Neuronal stem cell (in vitro differentiated cells): ENCODE measurements at regions not wholly inside any gene's neighbourhood (a gene's known extent, or its start where the extent isn't known, plus 50 kb on each side); places are given as distances from the start of the nearest gene placed in this dataset.
"Not testable (repeated sequence)": the region's sequence is repeated elsewhere in the genome, so short reads cannot be mapped to it uniquely, and the experiment has no call there.

Source experiments
- DNase-seq: peaks from one replicate; pipeline ENCODE4 v3.0.0-alpha.2; 2013; ENCODE audit warnings: low spot score
- H2AFZ ChIP-seq: one replicate; pipeline ENCODE4 v1.6.1; 2013; ENCODE audit warnings: mild to moderate bottlenecking, low read length, inconsistent platforms
- H2AK5ac ChIP-seq: 2 replicates; pipeline ENCODE4 v1.6.1; 2013; ENCODE audit warnings: low read depth, mild to moderate bottlenecking, inconsistent platforms, low read length, moderate library complexity, mixed read lengths
- H2BK120ac ChIP-seq: 2 replicates; pipeline ENCODE4 v1.6.1; 2013; ENCODE audit warnings: low read depth, mild to moderate bottlenecking, inconsistent platforms, low read length, moderate library complexity, mixed read lengths
- H2BK12ac ChIP-seq: one replicate; pipeline ENCODE4 v1.6.1; 2013; ENCODE audit warnings: low read length, inconsistent platforms
- H2BK15ac ChIP-seq: 2 replicates; pipeline ENCODE4 v1.6.1; 2013; ENCODE audit warnings: mild to moderate bottlenecking, low read length, inconsistent platforms, mixed read lengths
- H2BK5ac ChIP-seq: one replicate; pipeline ENCODE4 v1.6.1; 2013; ENCODE audit warnings: inconsistent platforms, mild to moderate bottlenecking, low read length, moderate library complexity
- H3K14ac ChIP-seq: one replicate; pipeline ENCODE4 v1.6.1; 2013; ENCODE audit warnings: low read length, inconsistent platforms
- H3K18ac ChIP-seq: 2 replicates; pipeline ENCODE4 v1.6.1; 2013; ENCODE audit warnings: low read length, inconsistent platforms
- H3K23ac ChIP-seq: 2 replicates; pipeline ENCODE4 v1.6.1; 2013; ENCODE audit warnings: low read depth, mild to moderate bottlenecking, mixed read lengths, low read length, inconsistent platforms; ENCODE audit not compliant: poor library complexity
- H3K27ac ChIP-seq: replicated peaks from 3 replicates; pipeline ENCODE4 v1.5.1; 2013; ENCODE audit warnings: low read length, inconsistent platforms
- H3K27me3 ChIP-seq, 3 experiments: 2 replicates each; pipeline ENCODE4 v1.6.1; 2013; ENCODE audit warnings: low read length in 3 of 3, mild to moderate bottlenecking in 2 of 3, inconsistent platforms in 1 of 3, low read depth in 1 of 3, mixed read lengths in 1 of 3, moderate library complexity in 1 of 3; ENCODE audit not compliant: control insufficient read depth in 3 of 3, insufficient read depth in 3 of 3
- H3K36me3 ChIP-seq, 2 donors: replicated peaks in 1 of 2; 2 replicates each; pipeline ENCODE4 v1.6.1; 2013; ENCODE audit warnings: low read length in 2 of 2; ENCODE audit not compliant: control insufficient read depth in 2 of 2, insufficient read depth in 2 of 2
- H3K4ac ChIP-seq: 2 replicates; pipeline ENCODE4 v1.6.1; 2013; ENCODE audit warnings: inconsistent platforms, mild to moderate bottlenecking, low read length, moderate library complexity
- H3K4me1 ChIP-seq, 2 donors: 1 replicate in 1 of 2; 2 replicates in 1 of 2; pipeline ENCODE4 v1.6.1; 2013; ENCODE audit warnings: low read length in 2 of 2, low read depth in 1 of 2; ENCODE audit not compliant: control insufficient read depth in 2 of 2, insufficient read depth in 1 of 2
- H3K4me2 ChIP-seq: one replicate; pipeline ENCODE4 v1.6.1; 2013; ENCODE audit warnings: mild to moderate bottlenecking, low read length, inconsistent platforms; ENCODE audit not compliant: insufficient read depth, poor library complexity, severe bottlenecking
- H3K4me3 ChIP-seq, 2 donors: 2 replicates each; pipeline ENCODE4 v1.5.1; 2013; ENCODE audit warnings: low read length in 2 of 2, mild to moderate bottlenecking in 2 of 2, inconsistent platforms in 1 of 2, moderate library complexity in 1 of 2
- H3K79me1 ChIP-seq: one replicate; pipeline ENCODE4 v1.6.1; 2013; ENCODE audit warnings: low read depth, mild to moderate bottlenecking, inconsistent platforms, low read length, moderate library complexity
- H3K9ac ChIP-seq: one replicate; pipeline ENCODE4 v1.6.1; 2013; ENCODE audit warnings: mild to moderate bottlenecking, low read depth, low read length, inconsistent platforms; ENCODE audit not compliant: poor library complexity
- H3K9me3 ChIP-seq, 2 donors: replicated peaks in 1 of 2; 2 replicates each; pipeline versions ENCODE3 to v1.6.1; 2013; ENCODE audit warnings: low read length in 2 of 2, mild to moderate bottlenecking in 2 of 2, inconsistent platforms in 1 of 2, low read depth in 1 of 2, mixed read lengths in 1 of 2, moderate library complexity in 1 of 2; ENCODE audit not compliant: control insufficient read depth in 2 of 2, insufficient read depth in 1 of 2
- H4K8ac ChIP-seq: one replicate; pipeline ENCODE4 v1.6.1; 2013; ENCODE audit warnings: low read depth, mild to moderate bottlenecking, inconsistent platforms, low read length, moderate library complexity
- H4K91ac ChIP-seq: one replicate; pipeline ENCODE4 v1.6.1; 2013; ENCODE audit warnings: low read length, low read depth, mild to moderate bottlenecking, inconsistent platforms; ENCODE audit not compliant: poor library complexity
- WGBS, 2 donors: extraction: QIAGEN DNeasy Blood & Tissue Kit; methylation state at CpG; one replicate each; pipeline ENCODE4 v1.1.7; 2013; ENCODE audit warnings: missing lambda C conversion rate in 2 of 2, mixed read lengths in 1 of 2; ENCODE audit not compliant: insufficient read length in 2 of 2, insufficient replicate concordance in 1 of 2; ENCODE audit errors: extremely low coverage in 2 of 2; 5-methylcytosine and 5-hydroxymethylcytosine counted together

DNA sequence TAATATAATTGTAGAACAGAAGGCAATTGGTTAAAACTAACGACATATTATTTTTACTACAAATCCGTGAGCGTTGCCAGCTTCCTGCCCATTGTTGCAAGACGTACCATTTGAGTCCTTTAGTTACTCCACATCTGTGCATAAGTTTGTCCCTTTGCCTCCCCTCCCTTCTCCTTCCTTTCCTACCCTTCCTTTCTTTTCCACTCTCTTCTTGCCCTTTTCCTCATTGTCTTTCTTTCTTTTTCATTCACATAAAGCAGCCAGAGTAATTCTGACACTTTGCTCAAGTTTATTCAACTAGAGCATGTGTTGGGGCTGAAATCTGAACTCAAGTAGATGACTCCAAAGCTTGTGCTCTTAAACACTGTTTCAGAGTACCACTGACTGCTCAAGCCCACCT, 239.1 kb downstream of the FOXG1 start:
- no peak overlapping the region for H3K14ac ChIP-seq
- no peak overlapping the region for H2BK12ac ChIP-seq
- H3K23ac ChIP-seq = no peak overlapping the region
- no peak overlapping the region for H3K4ac ChIP-seq
- H3K9ac ChIP-seq = no peak overlapping the region
- H2AFZ ChIP-seq = no peak overlapping the region
- peaks cover 0 to 2% of the 10 kb centered on the region in 2 donors for H3K4me1 ChIP-seq
- no peak overlapping the region for H2BK120ac ChIP-seq
- no peaks in the 10 kb centered on the region for H3K36me3 ChIP-seq
- no peak for DNase-seq
- H3K9me3 ChIP-seq = no peaks in the 10 kb centered on the region
- WGBS, 2 donors = no CpG with 5 or more reads among the region's 4 CpGs
- no peak overlapping the region for H4K8ac ChIP-seq
- H4K91ac ChIP-seq = no peak overlapping the region
- no peak overlapping the region for H2AK5ac ChIP-seq
- no peaks in the 10 kb centered on the region for H3K27me3 ChIP-seq
- H2BK15ac ChIP-seq = no peak overlapping the region
- H3K79me1 ChIP-seq = no peaks in the 10 kb centered on the region
- H3K4me3 ChIP-seq = no peak overlapping the region
- no peak overlapping the region for H3K27ac ChIP-seq
- H3K4me2 ChIP-seq = no peak overlapping the region
- no peak overlapping the region for H2BK5ac ChIP-seq
- no peak overlapping the region for H3K18ac ChIP-seq

DNA sequence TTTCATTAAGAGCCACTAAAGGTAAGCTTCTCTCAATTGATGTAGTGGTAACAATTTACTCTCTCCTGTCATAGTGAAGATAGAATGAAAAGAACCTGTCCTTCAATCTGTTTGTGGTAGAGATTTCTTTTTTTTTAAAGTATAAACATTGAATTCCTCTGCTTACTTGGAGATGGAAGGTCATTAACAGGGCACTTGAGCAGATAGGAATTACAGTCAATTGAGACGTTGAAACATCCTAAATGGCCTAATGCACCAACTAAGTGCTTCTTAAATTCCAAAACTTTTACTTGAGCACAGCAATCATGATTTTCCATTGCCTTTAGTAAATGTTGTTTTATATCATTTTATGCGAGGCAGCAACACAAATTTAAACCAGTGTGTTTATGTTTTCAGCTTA, 241.4 kb downstream of the FOXG1 start:
- H3K18ac ChIP-seq = no peak overlapping the region
- no peak overlapping the region for H4K91ac ChIP-seq
- no peak overlapping the region for H3K4me2 ChIP-seq
- no peak overlapping the region for H2BK120ac ChIP-seq
- no peaks in the 10 kb centered on the region for H3K9me3 ChIP-seq
- H2BK5ac ChIP-seq = no peak overlapping the region
- DNase-seq = no peak
- no peak overlapping the region for H2BK15ac ChIP-seq
- H3K14ac ChIP-seq = no peak overlapping the region
- no CpG with 5 or more reads among the region's 2 CpGs for WGBS, 2 donors
- H3K27ac ChIP-seq = no peak overlapping the region
- no peak overlapping the region for H4K8ac ChIP-seq
- no peaks in the 10 kb centered on the region for H3K79me1 ChIP-seq
- H2AK5ac ChIP-seq = no peak overlapping the region
- H3K27me3 ChIP-seq = no peaks in the 10 kb centered on the region
- H2AFZ ChIP-seq = no peak overlapping the region
- no peak overlapping the region for H3K4me3 ChIP-seq
- peaks cover 0 to 2% of the 10 kb centered on the region in 2 donors for H3K4me1 ChIP-seq
- no peak overlapping the region for H3K9ac ChIP-seq
- no peak overlapping the region for H3K4ac ChIP-seq
- H2BK12ac ChIP-seq = no peak overlapping the region
- no peaks in the 10 kb centered on the region for H3K36me3 ChIP-seq
- no peak overlapping the region for H3K23ac ChIP-seq

DNA sequence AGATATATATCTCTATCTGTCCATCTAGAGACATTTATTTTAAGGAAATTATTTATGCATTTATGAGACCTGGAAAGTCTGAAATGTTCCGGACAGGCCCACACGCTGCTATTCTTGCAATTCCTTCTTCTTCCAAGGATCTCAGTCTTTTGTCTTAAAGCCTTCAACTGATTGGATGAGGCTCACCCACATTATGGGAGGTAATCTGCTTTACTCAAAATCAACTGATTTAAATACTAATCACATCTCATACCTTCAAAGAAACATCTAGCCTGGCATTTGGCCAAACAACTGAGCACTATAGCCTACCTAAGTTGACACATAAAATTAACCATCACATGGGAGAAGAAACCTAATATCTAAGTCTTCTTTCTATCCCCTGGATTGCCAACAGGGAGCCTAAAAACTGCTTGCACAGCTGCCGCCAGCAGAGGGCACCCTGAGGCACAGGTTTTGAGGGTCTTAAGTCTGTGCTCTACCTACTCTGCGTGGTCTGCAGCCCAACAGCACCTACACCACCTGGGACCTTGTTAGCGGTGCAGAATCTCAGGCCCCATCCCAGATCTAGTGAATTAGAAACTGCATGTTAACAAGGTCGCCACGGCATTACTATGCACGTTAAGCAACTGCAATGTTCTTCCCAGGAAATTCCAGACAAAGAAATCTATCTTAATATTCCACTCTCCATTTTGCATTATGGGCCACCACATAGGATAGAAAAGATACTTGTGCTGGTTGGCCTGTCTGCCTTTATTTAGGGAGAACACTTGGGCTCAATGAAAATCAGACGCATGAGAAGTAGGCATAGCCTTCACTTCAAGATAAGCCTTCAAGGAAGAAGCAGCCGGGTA, 249.7 kb downstream of the FOXG1 start:
- Histone ChIP-seq H4K91ac (no peak overlapping the region), H3K18ac (no peak overlapping the region), H4K8ac (no peak overlapping the region), H3K27me3 (no peaks in the 10 kb centered on the region), H2BK5ac (no peak overlapping the region), H2AK5ac (no peak overlapping the region), H2AFZ (no peak overlapping the region), H2BK120ac (no peak overlapping the region), H3K14ac (no peak overlapping the region), H3K4ac (no peak overlapping the region), H3K36me3 (no peaks in the 10 kb centered on the region), H2BK12ac (no peak overlapping the region), H2BK15ac (no peak overlapping the region), H3K4me2 (no peak overlapping the region), H3K9ac (no peak overlapping the region), H3K9me3 (no peaks in the 10 kb centered on the region), H3K79me1 (no peaks in the 10 kb centered on the region), H3K27ac (no peak overlapping the region), H3K23ac (no peak overlapping the region), H3K4me3 (no peak overlapping the region), H3K4me1 (peaks cover 0 to 2% of the 10 kb centered on the region in 2 donors)
- no CpG with 5 or more reads among the region's 10 CpGs for WGBS, 2 donors
- peak; percentile 51 for DNase-seq

DNA sequence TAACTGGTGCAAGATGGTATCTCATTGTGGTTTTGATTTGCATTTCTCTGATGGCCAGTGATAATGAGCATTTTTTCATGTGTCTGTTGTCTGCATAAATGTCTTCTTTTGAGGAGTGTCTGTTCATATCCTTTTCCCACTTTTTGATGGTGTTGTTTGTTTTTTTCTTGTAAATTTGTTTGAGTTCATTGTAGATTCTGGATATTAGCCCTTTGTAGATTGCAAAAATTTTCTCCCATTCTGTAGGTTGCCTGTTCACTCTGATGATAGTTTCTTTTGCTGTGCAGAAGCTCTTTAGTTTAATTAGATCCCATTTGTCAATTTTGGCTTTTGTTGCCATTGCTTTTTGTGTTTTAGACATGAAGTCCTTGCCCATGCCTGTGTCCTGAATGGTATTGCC, 256.9 kb downstream of the FOXG1 start:
- not testable (repeated sequence) for H2BK15ac ChIP-seq, H2AFZ ChIP-seq, H3K4me3 ChIP-seq, H3K14ac ChIP-seq, H3K9me3 ChIP-seq, H3K4me2 ChIP-seq, H3K79me1 ChIP-seq, H3K27me3 ChIP-seq, H4K91ac ChIP-seq, H3K18ac ChIP-seq, H2AK5ac ChIP-seq, H3K36me3 ChIP-seq, H2BK12ac ChIP-seq, H3K4ac ChIP-seq, H3K4me1 ChIP-seq, H3K9ac ChIP-seq, H4K8ac ChIP-seq, H2BK5ac ChIP-seq, H3K27ac ChIP-seq, DNase-seq, H2BK120ac ChIP-seq, H3K23ac ChIP-seq
